ENCODE measurements at regions not wholly inside any gene's neighbourhood (a gene's known extent, or its start where the extent isn't known, plus 50 kb on each side); places are given as distances from the start of the nearest gene placed in this dataset.

DNA sequence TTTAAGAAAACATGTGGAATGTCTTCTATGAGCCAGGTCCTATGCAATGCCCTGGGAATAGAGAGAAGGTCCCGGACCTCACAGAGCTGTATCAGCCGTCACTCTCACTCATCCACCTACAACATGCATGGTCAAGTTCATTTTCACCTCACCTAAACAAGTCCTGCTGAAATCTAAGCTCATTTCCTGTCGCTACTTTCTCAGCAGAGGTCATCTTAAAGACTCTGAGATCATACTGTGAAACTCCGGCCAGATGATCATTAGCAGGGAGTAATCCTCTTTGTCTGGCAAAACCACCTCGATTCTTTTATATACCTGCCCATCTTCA is 66.2 kb upstream of the LYRM9 start:
- Mint-ChIP-seq H3K9me3 (no peaks in the 10 kb centered on the region), H3K36me3 (ENCODE audit: insufficient read depth in 1 of 3, low read depth in 3 of 3) (no peaks in the 10 kb centered on the region), H3K27ac (peak overlapping the region; percentile 86 to 95 (median 86); a peak in 6 of 7 replicates), H3K4me3 (no peak overlapping the region), H3K27me3 (ENCODE audit: low read depth) (no peaks in the 10 kb centered on the region; the same call in 1 of the 2 replicates), H3K4me1 (peaks cover 52 to 54% of the 10 kb centered on the region in 2 experiments)
- no peak overlapping the region for H3K9ac ChIP-seq (ENCODE audit: extremely low read depth, insufficient read length, low read length)
- H3K4me2 ChIP-seq (ENCODE audit: insufficient read depth, insufficient read length, low read length), result peak overlapping the region; percentile 22
- no peak overlapping the region for H3K56ac ChIP-seq (ENCODE audit: insufficient read length, low read depth, low read length)
- no peak overlapping the region for H2BK5ac ChIP-seq (ENCODE audit: insufficient read length, low read length)
- WGBS (ENCODE audit: extremely low coverage, insufficient read length, low lambda C conversion rate), result no CpG with 5 or more reads among the region's 5 CpGs
- H4K8ac ChIP-seq (replicated peaks; ENCODE audit: insufficient read length, low read depth, low read length), result no peak overlapping the region
- H3K4ac ChIP-seq (ENCODE audit: low read depth, low read length), result no peak overlapping the region
- TF ChIP-seq, protein P1, sequence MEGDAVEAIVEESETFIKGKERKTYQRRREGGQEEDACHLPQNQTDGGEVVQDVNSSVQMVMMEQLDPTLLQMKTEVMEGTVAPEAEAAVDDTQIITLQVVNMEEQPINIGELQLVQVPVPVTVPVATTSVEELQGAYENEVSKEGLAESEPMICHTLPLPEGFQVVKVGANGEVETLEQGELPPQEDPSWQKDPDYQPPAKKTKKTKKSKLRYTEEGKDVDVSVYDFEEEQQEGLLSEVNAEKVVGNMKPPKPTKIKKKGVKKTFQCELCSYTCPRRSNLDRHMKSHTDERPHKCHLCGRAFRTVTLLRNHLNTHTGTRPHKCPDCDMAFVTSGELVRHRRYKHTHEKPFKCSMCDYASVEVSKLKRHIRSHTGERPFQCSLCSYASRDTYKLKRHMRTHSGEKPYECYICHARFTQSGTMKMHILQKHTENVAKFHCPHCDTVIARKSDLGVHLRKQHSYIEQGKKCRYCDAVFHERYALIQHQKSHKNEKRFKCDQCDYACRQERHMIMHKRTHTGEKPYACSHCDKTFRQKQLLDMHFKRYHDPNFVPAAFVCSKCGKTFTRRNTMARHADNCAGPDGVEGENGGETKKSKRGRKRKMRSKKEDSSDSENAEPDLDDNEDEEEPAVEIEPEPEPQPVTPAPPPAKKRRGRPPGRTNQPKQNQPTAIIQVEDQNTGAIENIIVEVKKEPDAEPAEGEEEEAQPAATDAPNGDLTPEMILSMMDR (conservative IDR thresholded peaks at IDR 0.05), result no peak
- H3K27ac ChIP-seq (ENCODE audit: insufficient read length, low read depth, low read length), result peak overlapping the region; percentile 44
- H3K23ac ChIP-seq (ENCODE audit: insufficient read length, low read depth, low read length), result no peak overlapping the region
- H3K4me1 ChIP-seq (ENCODE audit: insufficient read depth, low read length), result peaks cover 15% of the 10 kb centered on the region; the same call in 1 of the 2 replicates
- H3K27me3 ChIP-seq (ENCODE audit: insufficient read depth, low read length), result no peaks in the 10 kb centered on the region
- H2BK12ac ChIP-seq (ENCODE audit: insufficient read length, low read depth, low read length), result no peak overlapping the region
- no peak overlapping the region for H2AFZ ChIP-seq (ENCODE audit: low read length)
- no peak overlapping the region for H3T11ph ChIP-seq (ENCODE audit: low read length)
- H3K14ac ChIP-seq (ENCODE audit: insufficient read depth, low read length), result no peak overlapping the region
- no peak overlapping the region for H2BK15ac ChIP-seq (ENCODE audit: low read depth, low read length)
- H4K20me1 ChIP-seq (ENCODE audit: control insufficient read depth, insufficient read depth, insufficient read length), result no peaks in the 10 kb centered on the region
- H2AK5ac ChIP-seq (ENCODE audit: insufficient read length, low read length), result no peak overlapping the region
- H3K9me3 ChIP-seq (ENCODE audit: control insufficient read depth, low read depth, low read length), result no peaks in the 10 kb centered on the region
- H2BK20ac ChIP-seq (ENCODE audit: low read depth, low read length, poor library complexity, severe bottlenecking), result no peak overlapping the region
- no peak overlapping the region for H3K18ac ChIP-seq (ENCODE audit: insufficient read length, low read depth, low read length)
- H3K79me2 ChIP-seq (ENCODE audit: insufficient read depth, low read length), result no peaks in the 10 kb centered on the region; the same call in 1 of the 2 replicates
- no peak overlapping the region for H4K91ac ChIP-seq (ENCODE audit: insufficient read length, low read depth, low read length)
- no peak for DNase-seq
- H4K5ac ChIP-seq (ENCODE audit: insufficient read length, low read depth, low read length), result no peak overlapping the region
- no peaks in the 10 kb centered on the region for H3K79me1 ChIP-seq (ENCODE audit: insufficient read depth, low read depth, low read length, poor library complexity, severe bottlenecking)
- no peaks in the 10 kb centered on the region for H3K23me2 ChIP-seq (ENCODE audit: insufficient read length, low read depth, low read length, poor library complexity, severe bottlenecking)
- H2BK120ac ChIP-seq (ENCODE audit: low read depth, low read length, poor library complexity, severe bottlenecking), result no peak overlapping the region

Measured in H9 (cell line).